ENCODE measurements at regions not wholly inside any gene's neighbourhood (a gene's known extent, or its start where the extent isn't known, plus 50 kb on each side); places are given as distances from the start of the nearest gene placed in this dataset.

DNA sequence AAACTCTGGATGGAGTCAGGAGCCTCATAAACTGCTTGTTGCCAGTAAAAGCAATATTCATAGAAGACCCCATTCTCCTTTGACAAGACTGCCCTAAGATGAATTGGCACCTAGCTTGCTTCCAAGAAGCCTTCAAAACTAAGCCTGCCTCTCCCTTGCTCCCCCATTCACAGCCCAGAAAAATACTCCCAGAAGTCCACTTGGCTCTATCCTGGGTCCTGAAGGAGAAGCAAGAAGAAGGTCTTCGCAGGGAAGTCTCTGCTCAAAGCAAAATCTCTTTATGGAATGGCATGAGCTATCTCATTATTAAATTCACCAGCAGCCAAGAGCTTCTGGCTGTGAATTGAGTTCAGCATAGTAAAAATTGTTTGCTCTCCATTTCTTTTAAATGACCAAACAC, 230.2 kb upstream of the ARRDC4 start:
- TF ChIP-seq, protein P1, sequence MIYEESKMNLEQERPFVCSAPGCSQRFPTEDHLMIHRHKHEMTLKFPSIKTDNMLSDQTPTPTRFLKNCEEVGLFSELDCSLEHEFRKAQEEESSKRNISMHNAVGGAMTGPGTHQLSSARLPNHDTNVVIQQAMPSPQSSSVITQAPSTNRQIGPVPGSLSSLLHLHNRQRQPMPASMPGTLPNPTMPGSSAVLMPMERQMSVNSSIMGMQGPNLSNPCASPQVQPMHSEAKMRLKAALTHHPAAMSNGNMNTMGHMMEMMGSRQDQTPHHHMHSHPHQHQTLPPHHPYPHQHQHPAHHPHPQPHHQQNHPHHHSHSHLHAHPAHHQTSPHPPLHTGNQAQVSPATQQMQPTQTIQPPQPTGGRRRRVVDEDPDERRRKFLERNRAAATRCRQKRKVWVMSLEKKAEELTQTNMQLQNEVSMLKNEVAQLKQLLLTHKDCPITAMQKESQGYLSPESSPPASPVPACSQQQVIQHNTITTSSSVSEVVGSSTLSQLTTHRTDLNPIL (CRISPR knock-in tag; IDR thresholded peaks at IDR 0.05; ENCODE audit: low read depth), result no peak
- TF ChIP-seq ZFP3 (CRISPR knock-in tag; IDR thresholded peaks at IDR 0.05), result no peak
- TF ChIP-seq ZFP30 (CRISPR knock-in tag; IDR thresholded peaks at IDR 0.05), result no peak
- TF ChIP-seq, protein P2, sequence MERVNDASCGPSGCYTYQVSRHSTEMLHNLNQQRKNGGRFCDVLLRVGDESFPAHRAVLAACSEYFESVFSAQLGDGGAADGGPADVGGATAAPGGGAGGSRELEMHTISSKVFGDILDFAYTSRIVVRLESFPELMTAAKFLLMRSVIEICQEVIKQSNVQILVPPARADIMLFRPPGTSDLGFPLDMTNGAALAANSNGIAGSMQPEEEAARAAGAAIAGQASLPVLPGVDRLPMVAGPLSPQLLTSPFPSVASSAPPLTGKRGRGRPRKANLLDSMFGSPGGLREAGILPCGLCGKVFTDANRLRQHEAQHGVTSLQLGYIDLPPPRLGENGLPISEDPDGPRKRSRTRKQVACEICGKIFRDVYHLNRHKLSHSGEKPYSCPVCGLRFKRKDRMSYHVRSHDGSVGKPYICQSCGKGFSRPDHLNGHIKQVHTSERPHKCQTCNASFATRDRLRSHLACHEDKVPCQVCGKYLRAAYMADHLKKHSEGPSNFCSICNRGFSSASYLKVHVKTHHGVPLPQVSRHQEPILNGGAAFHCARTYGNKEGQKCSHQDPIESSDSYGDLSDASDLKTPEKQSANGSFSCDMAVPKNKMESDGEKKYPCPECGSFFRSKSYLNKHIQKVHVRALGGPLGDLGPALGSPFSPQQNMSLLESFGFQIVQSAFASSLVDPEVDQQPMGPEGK (CRISPR knock-in tag; IDR thresholded peaks at IDR 0.05; ENCODE audit: borderline replicate concordance), result no peak
- TF ChIP-seq ZNF8 (CRISPR knock-in tag; IDR thresholded peaks at IDR 0.05), result no peak
- TF ChIP-seq, protein P3, sequence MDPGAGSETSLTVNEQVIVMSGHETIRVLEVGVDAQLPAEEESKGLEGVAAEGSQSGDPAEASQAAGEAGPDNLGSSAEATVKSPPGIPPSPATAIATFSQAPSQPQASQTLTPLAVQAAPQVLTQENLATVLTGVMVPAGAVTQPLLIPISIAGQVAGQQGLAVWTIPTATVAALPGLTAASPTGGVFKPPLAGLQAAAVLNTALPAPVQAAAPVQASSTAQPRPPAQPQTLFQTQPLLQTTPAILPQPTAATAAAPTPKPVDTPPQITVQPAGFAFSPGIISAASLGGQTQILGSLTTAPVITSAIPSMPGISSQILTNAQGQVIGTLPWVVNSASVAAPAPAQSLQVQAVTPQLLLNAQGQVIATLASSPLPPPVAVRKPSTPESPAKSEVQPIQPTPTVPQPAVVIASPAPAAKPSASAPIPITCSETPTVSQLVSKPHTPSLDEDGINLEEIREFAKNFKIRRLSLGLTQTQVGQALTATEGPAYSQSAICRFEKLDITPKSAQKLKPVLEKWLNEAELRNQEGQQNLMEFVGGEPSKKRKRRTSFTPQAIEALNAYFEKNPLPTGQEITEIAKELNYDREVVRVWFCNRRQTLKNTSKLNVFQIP (CRISPR knock-in tag; IDR thresholded peaks at IDR 0.05; ENCODE audit: borderline replicate concordance, low read depth), result no peak
- TF ChIP-seq PPARA (CRISPR knock-in tag; IDR thresholded peaks at IDR 0.05; ENCODE audit: borderline replicate concordance), result no peak
- no peak for TF ChIP-seq CSDC2 (CRISPR knock-in tag; IDR thresholded peaks at IDR 0.05)
- TF ChIP-seq ZNF565 (CRISPR knock-in tag; conservative IDR thresholded peaks at IDR 0.05; ENCODE audit: low read depth), result no peak
- TF ChIP-seq OSR1 (CRISPR knock-in tag; IDR thresholded peaks at IDR 0.05), result no peak
- no peak for TF ChIP-seq TOX (CRISPR knock-in tag; IDR thresholded peaks at IDR 0.05; ENCODE audit: borderline replicate concordance)
- no peak for TF ChIP-seq SNAI2 (CRISPR knock-in tag; IDR thresholded peaks at IDR 0.05)

Data from SK-N-SH treated with all-trans-retinoic acid at 6 μM for 48 hours (cell line).